ENCODE measurements at regions not wholly inside any gene's neighbourhood (a gene's known extent, or its start where the extent isn't known, plus 50 kb on each side); places are given as distances from the start of the nearest gene placed in this dataset.
"Not testable (repeated sequence)": the region's sequence is repeated elsewhere in the genome, so short reads cannot be mapped to it uniquely, and the experiment has no call there.

DNA sequence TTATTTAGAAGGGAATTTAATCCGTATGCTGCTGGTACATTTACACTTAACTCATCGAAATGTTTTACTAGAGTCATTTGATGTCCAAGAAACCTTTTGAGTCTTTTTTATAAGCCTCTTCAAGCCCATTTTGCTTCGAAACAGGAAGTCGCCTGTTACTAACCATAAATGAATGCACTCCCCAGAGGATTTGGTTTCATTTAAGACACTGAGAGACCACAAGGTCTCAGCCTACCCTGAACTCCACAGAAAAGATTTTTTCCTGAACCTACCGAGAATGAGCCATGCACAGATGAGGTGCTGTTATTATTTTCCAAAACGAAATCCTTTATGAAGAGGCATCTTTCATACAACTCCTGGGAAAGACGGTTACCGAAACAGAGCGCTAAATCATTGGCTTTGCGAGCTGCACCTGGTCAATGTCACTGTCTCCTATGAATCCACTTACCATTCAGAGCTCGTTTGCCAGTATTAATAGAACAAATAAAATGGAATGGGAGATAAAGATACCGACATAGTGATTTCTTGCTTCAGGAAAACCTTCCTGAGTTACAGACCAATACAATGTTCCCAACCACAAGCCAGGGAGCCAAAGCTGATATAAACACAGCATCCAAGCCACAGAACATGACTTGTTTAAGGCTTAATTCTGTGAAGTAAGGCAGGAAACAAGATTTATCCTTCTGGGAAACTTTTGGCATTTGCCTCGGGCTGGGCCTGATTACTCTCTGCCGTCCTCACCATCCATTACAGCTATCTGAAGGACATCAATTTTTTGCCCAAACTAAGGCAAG is 382.1 kb downstream of the OSR1 start:
- DNase-seq, result no peak

DNA sequence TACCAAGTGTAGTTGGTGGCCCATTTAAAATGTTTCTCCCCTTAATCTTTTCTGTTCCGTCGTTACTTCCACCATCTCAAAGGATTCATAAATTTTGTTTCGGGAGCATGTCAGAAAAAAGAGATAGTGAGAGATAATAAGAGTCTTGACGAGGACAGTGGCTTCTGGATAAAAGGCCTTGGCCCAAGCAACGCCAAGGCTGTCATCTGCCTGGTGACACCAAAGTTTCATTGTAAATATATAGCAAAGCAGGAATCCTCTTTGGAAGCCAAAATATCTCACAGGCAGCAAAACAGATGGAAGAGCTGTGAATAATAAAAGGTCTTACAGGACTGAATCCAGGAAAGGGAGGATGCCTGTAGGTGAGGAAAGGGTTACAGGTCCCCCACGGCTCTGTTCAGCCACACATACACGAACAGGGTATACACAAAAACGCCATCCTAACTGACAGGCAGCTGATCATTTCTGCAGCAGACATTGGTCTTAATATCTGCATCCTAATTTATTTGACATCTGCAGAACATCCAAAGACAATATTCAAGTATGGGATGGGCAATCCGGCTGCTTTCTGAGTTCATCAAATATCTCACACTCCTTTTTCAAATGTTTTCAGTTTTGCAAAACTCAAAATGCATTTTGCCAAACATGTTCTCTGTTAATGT is 382.8 kb downstream of the OSR1 start:
- no peak for DNase-seq

DNA sequence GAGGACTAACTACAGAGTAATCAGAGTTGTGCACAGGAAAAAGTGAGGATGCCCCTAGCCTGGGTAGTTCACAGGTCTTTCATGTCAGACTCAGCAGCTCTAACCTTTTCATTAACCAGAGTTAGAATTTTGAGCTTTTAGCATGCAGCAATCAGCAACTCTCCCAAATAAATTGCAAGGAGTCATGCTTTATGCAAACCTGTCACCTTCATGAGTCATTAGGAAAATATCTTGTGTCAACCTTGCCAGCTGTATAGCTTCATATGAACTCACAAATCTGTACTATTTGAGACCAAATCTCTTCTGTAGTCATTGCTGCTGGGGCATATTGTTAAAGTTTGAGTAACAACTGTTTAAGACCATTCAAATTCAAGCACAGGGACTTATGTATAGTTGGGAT is 382.3 kb upstream of the NT5C1B start:
- DNase-seq, result no peak

DNA sequence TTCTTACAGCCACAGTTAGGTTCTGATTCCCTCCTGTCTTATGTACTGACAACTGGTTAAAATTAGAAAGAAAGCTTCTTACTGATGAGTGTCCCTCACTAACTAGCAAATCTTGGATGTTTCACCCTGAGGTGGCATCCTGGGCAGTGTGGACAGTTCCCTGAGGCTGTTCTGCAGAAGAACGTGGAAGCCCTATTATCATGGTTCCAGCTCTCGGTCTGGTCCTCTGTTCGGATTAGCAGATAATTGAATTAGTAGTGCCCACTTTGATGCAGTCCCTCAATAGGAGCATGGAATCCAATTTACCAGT is 381.7 kb upstream of the NT5C1B start:
- DNase-seq, result no peak

DNA sequence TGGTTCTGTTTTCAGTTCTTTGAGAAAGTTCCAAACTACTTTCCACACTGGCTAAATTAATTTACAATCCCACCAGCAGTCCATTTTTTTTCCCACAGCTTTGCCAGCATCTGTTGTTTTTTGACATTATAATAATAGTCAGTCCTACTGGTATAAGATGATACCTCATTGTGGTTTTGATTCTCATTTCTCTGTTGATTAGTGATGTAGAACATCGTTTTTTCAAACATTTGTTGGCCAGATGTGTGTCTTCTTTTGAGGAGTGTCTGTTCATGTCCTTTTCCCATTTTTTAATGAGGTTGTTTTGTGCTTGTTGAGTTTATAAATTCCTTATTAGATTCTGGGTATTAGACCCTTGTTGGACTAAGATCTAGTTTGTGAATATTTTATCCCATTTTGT is 376.8 kb upstream of the NT5C1B start:
- DNase-seq, result no peak

DNA sequence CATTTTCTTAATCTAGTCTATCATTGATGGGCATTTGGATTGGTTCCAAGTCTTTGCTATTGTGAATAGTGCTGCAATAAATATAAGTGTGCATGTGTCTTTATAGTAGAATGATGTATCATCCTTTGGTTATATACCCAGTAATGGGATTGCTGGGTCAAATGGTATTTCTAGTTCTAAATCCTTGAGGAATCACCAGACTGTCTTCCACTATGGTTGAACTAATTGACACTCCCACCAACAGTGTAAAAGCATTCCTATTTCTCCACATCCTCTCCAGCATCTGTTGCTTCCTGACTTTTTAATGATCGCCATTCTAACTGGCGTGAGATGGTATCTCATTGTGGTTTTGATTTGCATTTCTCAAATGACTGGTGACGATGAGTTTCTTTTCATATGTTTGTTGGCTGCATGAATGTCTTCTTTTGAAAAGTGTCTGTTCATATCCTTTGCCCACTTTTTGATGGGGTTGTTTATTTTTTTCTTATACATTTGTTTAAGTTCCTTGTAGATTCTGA is 374.4 kb upstream of the NT5C1B start:
- not testable (repeated sequence) for DNase-seq

DNA sequence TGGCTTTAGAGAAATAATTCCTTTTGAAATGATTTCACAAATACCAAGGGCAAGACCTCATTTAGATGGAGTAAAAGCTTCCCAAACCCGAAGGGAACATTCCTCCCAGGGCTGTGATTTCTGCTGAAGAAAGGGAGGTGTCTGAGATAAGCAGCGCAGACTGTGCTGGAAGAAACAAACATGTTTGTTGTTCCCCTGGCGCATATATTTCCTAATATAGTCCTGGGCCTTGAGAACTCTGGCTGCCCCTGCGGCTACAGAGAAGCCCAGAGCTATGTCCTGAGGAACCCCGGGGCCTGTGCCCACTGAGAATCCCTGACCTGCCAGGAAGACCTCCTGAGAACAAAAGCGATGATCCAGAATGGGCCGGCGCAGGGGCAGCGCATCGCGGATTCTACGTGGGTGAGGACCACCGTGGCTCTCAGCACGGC is 372.6 kb upstream of the NT5C1B start:
- no peak for DNase-seq

DNA sequence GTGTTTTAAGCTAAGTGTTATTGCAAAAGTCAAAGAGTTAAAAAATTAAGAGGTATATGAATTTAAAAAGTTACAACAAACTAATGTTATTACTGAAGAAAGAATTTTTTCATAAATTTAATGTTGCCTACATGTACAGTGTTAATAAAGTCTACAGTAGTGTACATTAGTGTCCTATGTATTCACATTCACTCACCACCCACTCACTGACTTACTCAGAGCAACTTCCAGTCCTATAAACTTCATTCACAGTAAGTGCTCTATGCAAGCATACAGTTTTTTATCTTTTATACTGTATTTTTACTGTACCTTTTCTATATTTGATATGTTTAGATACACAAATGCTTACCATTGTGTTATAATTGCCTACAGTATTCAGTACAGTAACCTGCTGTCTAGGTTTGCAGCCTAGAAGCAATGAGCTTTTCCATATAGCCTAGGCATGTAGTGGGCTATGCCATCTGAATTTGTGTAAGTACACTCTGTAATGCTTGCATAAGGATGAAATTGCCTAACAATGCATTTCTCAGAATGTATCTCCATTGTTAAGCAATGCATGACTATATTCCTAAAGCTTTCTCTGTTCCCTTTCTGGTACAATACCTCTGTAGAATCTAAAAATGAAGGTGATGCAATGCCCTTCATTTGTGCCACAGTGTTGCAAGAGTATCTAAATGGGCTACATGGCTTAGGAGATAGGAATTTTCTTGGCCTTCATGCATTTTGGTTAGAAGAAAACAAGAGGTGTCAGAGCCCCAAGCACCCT is 370.8 kb upstream of the NT5C1B start:
- no peak for DNase-seq

DNA sequence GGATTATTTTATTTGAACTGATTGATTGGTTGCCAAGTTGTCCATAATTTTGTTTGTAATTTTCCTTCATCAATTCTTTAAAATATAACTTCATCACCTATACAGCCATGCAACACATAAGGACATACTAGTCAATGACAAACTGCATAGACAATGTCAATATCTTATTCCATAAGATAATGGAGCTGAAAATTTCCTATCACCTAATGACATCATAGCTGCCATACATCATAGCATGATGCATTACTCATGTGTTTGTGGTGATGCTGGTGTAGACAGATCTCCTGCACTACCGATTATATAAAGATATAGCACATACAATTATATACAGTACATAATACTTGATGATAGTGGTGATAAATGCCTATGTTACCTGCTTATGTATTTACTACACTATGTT is 369.8 kb upstream of the NT5C1B start:
- DNase-seq, result no peak

DNA sequence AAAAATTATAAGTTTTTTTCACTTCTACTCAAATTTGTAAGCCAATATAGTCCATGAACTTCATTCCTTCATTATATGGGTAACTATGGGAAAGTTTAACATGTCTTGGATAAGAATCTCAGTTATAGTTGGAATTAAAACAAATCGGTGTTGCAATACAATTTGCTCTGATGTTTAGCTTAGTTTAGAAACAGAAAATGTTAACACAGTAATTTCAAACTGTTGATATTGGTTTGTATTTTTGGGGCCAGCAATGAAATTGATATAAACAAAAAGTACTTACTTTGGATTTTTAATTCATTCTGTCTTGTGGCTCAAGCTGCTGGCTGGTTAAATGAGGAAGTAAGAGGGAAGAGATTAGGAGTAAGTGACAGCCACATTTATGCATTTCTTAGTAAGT is 368.5 kb upstream of the NT5C1B start:
- DNase-seq, result no peak

DNA sequence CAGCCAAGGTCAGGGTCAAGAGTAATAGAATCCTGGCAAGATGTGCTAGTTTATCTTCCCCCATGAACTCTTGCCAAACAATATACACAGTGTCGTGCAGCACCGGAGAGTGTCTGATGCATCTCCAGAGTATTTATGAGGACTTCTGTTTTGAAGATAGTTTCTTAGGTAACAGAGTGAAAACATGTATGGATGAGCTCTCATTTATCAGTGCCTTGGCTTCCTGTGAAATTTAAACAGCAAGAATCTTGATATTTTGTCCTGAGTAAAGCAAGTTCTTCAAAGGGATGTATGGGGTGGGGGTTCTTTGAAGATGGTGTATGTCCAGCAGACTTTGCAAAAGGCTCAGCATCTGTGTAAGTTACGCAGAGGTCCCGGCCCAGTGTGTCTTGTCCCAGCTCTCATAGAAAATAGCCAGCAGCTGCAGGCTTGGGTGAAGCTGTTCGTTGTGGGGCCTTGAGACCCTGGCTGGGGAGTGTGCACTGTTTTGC is 361.0 kb upstream of the NT5C1B start:
- DNase-seq, result no peak

DNA sequence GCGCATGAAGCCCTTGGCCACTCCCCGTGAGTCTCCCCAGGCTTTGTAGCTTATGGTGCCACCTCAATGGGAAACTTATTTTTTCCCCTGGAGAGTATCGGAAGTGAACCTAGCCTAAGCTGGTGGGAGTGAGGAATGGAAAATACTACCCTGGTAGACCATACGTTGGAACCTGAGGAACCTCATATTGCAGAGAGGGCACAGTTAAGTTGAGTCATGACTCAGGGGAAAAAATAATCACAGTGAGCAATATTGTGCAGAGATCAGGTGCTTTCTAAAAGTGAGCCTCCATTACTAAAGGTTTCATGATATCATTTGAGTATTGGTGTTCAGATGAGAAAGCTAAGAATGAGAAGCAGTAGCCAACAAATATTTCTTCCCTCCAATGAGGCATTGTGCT is 360.5 kb upstream of the NT5C1B start:
- DNase-seq, result no peak

DNA sequence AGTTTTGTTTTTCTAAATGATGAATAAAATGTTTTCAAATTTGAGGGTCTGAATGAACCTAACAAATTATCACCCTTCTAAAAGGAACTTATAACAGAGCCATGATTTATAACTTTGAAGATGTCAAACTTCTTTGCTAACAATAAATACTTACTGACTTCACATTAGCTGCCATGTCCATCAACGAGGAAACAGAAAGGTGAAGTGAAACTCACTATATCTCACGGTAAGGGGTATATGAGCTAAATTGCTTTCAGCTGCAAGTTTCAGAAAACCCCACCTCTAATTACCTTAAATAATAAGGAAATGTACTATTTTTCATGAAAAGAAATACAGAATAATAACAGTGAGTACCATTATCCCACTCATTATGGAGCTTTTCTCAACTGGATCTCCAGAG is 350.8 kb upstream of the NT5C1B start:
- no peak for DNase-seq

DNA sequence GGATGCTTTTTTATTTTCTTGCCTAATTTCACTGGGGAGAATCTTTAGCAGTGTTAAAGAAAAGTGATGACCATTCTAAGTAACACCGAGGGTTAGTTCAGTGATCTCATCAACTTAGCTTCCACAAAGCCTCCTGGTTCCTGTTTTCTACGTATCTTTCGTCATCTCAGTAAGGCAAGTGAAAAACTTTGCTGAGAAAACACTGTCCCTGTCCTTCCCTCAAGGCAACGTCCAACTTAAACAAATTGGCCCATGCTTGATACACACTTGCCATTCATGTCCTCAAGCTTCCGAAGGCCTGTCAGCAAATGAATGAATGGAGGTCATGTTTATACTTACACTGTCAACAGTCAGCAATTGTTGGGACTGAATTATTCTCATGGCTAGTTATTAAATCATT is 350.4 kb upstream of the NT5C1B start:
- not testable (repeated sequence) for DNase-seq

DNA sequence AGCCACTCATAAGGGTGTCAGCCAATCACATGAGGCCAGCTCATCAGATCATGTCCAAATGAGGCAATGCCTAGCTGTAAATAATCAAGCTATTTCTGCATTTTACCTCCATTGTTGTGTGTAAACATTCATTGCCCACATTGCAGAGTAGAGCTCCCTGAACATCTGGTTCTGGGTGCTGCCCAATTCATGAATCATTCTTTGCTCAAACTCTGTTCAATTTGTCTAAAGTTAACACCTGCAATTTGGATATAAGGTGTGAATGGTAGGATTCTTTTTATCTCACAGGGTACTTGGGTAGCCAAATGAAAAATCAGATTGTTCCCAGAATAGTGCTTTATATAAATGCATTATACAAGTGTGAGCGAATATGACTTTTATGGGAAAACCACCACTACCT is 345.5 kb upstream of the NT5C1B start:
- DNase-seq, result no peak

DNA sequence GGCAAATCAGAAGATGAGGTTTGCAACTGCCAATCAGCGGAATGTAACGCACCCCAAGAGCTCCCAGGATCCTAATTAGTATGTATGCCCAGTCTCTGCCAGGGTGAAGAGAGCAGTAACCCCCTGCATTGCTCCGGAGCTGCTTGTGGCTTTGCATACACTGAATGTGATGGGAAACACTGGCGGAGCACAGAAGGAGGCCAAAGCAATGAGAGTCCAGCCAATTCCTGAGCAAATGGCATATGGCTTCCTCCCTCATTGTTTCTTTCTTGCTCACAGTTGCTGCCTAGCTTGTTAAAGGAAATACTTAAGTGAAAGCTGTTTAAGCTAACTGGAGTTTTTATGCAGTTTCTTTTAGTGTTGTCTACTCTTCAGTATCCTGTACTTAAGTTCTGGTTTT is 343.5 kb upstream of the NT5C1B start:
- DNase-seq, result no peak

DNA sequence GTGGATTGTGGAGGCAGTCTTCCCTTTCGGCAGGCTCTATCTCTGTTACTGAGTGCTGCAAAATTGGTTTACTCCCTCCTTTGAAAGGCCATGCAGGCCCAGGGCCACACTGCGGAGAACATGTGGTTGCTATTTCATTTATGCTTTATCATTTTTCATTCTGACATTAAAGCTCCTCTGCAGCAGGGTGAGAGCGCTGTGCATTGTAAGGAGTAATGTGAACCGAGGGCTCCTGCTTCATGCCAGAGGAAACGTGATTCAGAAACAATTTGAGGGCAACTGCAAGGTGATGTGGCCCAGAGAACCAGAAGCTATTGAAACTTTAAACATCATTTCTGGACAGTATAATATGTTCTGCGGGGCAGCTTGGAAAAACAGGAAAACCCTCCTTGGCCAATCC is 341.6 kb upstream of the NT5C1B start:
- DNase-seq, result no peak

DNA sequence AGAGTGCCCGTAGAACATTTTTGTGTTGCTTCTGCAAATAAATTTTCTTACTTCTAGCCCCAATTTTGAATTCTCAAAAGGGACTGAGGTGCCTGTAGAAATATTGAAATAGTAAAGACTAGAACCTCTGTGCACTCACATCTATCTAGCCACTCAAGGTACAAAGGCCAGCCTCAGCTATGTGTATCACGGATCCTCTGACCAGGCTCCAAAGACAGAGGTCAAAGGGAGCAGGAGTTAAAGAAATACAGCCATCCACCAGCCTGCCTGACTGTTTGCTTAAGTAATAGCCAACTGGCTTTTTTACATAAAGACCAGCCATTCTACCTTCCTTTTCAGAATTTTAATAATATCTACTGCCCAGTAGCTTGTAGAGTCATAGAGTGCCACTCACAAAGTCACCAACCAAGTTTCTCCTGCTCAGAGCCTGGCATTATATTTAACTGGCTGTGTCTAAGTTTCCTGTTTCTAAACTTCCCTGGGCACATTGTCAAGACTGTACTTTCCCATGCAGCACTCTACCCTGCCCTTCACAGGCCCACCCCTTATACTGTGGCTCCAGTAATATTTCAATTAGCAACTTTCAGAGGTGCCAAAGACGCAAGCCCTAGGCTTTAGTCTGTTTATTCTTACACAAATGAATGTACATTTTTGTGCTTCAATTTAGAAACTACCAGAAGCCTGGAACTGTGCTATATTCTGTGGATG is 338.3 kb upstream of the NT5C1B start:
- DNase-seq, result no peak

DNA sequence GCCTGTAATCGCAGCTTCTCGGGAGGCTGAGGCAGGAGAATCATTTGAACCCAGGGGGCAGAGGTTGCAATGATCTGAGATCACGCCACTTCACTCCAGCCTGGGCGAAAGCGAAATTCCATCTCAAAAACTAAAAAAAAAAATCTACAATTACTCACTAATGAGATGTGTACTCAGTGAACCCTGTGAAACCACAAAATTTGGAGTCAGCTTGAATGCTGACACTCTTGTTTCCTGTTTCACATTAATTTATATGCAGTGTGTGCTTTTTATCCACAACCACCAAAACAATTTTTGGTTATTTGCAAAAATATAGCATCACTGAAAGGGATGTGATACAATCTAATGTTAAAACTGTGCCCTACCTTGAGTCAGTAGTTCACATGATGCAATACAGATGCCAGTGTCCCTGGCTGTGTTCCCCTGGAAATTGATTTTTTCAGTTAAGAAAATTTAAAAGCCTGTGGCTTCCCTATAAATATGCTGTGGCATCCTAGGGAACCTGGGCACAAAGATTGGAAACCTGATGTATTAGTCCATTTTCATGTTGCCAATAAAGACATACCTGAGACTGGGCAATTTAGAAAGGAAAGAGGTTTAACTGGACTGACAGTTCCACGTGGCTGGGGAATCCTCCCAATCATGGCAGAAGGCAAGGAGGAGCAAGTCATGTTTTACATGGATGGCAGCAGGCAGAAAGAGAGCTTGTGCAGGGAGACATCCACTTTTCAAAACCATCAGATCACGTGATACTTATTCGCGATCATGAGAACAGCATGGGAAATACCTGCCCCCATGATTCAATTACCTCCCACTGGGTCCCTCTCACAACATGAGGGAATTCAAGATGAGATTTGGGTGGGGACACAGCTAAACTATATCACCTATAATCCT is 337.5 kb upstream of the NT5C1B start:
- DNase-seq, result no peak

DNA sequence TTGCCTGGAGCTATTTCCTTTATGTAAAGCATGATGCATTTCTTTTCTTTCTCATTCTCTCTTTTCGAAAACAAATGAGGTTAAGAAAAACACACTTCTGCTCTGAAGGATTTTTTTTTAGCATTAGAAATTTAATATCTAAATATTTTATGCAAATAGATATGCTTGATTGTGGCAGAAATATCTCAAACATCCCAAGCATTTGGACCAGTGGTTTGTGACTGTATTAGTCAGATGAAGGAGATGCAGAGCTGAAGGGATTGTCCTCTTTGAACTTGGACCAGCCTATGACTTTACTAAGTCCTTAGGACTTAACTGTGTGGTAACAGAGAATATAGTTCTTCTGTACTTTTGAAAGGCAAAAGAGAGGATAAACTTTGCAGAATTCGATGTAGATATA is 335.9 kb upstream of the NT5C1B start:
- DNase-seq, result no peak

DNA sequence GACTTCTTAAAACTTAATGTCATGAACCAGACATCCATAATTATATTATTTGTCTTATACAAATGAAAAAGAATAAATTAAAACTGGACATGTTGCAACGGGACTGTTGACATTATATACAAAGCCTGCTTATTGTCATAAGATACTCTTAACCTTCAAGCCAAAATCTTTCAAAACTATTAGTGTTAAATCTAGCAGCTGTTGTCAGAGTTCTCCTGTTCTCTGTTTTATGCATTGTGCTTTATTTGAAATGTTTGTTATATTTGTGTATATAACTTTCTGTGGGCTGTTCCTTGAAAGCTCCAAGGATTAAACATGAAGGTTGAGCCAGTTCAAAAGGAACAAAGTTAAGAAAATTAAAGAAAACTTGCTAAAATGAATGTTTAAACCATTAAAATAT is 335.5 kb upstream of the NT5C1B start:
- DNase-seq, result no peak

DNA sequence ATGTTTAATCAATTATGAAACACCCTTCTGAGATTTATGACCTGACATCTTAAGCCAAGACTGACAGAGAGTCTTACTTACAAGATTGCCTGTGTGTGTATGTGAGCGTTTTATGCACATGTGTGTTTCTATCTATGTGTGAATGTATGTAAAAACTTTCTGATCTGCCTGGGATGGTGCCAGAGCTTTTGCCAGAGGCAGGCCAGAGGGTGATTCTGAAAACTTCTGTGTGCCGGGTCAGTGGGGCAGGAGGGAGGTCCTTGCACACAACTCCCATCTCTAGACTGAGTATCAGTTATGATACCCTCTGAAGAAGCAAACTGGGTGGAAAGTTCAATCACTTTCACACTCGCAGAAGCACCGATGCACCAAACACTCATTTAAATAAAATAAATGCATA is 335.0 kb upstream of the NT5C1B start:
- no peak for DNase-seq
